SH-SY5Y (cell line): ENCODE measurements at regions not wholly inside any gene's neighbourhood (a gene's known extent, or its start where the extent isn't known, plus 50 kb on each side); places are given as distances from the start of the nearest gene placed in this dataset.
A peak's percentile ranks its signal among the peaks of the same experiment; 100 is the strongest.

ENCODE experiments used
- GATA2 ChIP-seq: IDR thresholded peaks from 2 replicates; pipeline ENCODE4 v1.6.1; 2011; ENCODE audit warnings: mild to moderate bottlenecking, low read depth, low read length
- GATA3 ChIP-seq: IDR thresholded peaks from 2 replicates; pipeline ENCODE4 v1.6.1; 2011; ENCODE audit warnings: low read depth, mild to moderate bottlenecking, low read length, moderate library complexity

GRCh38 chr1:112322983-112323678, 72.9 kb upstream of the CTTNBP2NL start:
- TF ChIP-seq GATA2, result peak; percentile 67
- no peak for TF ChIP-seq GATA3

DNA sequence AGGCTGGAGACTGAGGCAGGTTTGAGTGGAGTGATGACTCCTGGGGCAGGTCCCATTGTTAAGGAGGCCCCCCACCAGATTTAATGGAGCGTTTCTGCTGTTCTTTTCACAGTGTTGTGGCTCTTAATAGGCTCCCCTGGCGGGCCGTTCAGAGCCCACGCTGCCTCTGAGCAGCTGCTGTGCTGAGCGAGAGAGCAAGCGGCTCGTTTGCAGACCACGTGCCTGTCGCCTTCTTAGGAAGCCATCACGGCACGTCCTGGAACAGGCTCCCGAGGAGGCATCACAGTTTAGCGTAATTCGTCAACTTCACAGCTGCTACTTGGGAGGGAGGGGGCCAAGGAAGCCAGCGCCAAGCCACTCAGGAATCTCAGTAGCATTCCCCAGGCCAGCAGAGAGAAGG, 70.5 kb upstream of the CTTNBP2NL start:
- TF ChIP-seq GATA3 (no peak), GATA2 (no peak)

DNA sequence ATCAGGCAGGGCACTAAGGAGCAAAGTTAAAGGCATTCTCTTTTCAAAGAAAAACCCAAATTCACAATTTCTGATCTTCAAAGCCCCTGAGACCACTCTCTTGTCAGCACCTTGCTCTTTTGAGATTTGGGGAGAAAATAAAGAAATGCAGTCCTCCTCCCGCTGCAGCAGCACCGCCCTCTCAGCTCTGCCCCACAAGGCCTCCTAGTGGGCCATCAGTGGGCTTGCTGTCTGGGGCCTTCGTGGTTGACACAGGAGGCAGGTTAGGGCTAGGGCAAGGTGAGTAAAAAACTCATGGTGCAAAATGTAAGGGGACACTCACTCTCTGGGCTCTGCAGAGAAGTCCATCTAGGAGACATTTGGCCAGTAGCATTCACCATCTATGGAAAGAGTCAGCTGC, 67.4 kb upstream of the CTTNBP2NL start:
- TF ChIP-seq GATA3 (no peak), GATA2 (no peak)

- TF ChIP-seq GATA2 (no peak), GATA3 (no peak)
Observed at GRCh38 chr1:112332176-112333150, 63.6 kb upstream of the CTTNBP2NL start.

GRCh38 chr1:112335351-112335750, 60.7 kb upstream of the CTTNBP2NL start:
- no peak for TF ChIP-seq GATA3
- TF ChIP-seq GATA2, result no peak

GRCh38 chr1:112337028-112337531, 58.9 kb upstream of the CTTNBP2NL start:
- TF ChIP-seq GATA3 (no peak), GATA2 (no peak)

- TF ChIP-seq GATA3 (no peak), GATA2 (no peak)
Observed at GRCh38 chr1:112341986-112342385, 54.0 kb upstream of the CTTNBP2NL start.

DNA sequence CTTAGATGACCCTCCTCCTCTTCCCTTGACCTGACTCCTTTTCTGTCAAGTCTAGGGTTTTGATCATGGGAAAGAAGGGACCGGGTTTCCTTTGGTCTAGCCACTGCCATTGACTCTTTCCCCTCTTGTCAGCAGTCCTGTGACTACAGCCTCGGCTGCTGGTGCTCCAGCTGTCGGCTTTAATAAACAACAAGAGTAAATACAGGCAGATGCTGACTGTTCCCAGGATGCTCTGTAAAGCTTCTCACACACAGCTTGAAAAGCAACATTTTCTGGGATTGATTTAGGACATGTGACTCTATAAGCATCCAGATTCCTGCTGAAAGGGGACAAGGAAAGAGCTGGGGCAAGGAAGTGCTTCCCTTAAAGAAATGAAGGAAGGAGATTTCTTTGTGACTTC, 53.5 kb upstream of the CTTNBP2NL start:
- TF ChIP-seq GATA3 (no peak), GATA2 (no peak)

- no peak for TF ChIP-seq GATA2
- TF ChIP-seq GATA3, result no peak
Observed at GRCh38 chr1:112344754-112345423, 51.1 kb upstream of the CTTNBP2NL start.
